GM23338 (cell line): ENCODE measurements at regions not wholly inside any gene's neighbourhood (a gene's known extent, or its start where the extent isn't known, plus 50 kb on each side); places are given as distances from the start of the nearest gene placed in this dataset.

ENCODE experiments used
- ATAC-seq: fragments of 200-7000 bp; cut with Tn5 transposase; 3 replicates; pipeline ENCODE4 v1.9.1; 2020
- DNase-seq: peaks from one replicate; pipeline ENCODE4 v3.0.0-alpha.2; 2015; ENCODE audit warnings: low spot score
- H2AFZ ChIP-seq: fragments of 200-600 bp; sonication (generic); 2 replicates; pipeline ENCODE4 v1.8.0; 2016; ENCODE audit warnings: antibody characterized with exemption, mild to moderate bottlenecking, moderate library complexity
- H3F3A ChIP-seq: fragments of 200-600 bp; sonication (generic); replicated peaks from 2 replicates; pipeline ENCODE4 v1.8.0; 2017; ENCODE audit warnings: antibody characterized with exemption, mixed run types, low read depth
- H3K27ac ChIP-seq: fragments of 200-600 bp; sonication (generic); 2 replicates; pipeline ENCODE4 v1.6.1; 2016; ENCODE audit warnings: low read depth
- H3K27me3 ChIP-seq: fragments of 200-600 bp; sonication (generic); 2 replicates; pipeline ENCODE4 v1.8.0; 2016; ENCODE audit warnings: mild to moderate bottlenecking, mixed run types, moderate library complexity; ENCODE audit not compliant: insufficient read depth
- H3K36me3 ChIP-seq: fragments of 200-600 bp; sonication (generic); 2 replicates; pipeline ENCODE4 v1.8.0; 2016; ENCODE audit warnings: mild to moderate bottlenecking; ENCODE audit not compliant: insufficient read depth
- H3K4me1 ChIP-seq: fragments of 200-600 bp; sonication (generic); 2 replicates; pipeline ENCODE4 v1.8.0; 2016; ENCODE audit warnings: mild to moderate bottlenecking, moderate library complexity; ENCODE audit not compliant: insufficient read depth
- H3K4me2 ChIP-seq: fragments of 200-600 bp; sonication (generic); 2 replicates; pipeline ENCODE4 v1.7.1; 2017; ENCODE audit warnings: mixed run types
- H3K4me3 ChIP-seq: fragments of 200-600 bp; sonication (generic); 2 replicates; pipeline ENCODE4 v1.6.1; 2016; ENCODE audit warnings: mixed run types
- H3K79me2 ChIP-seq: fragments of 200-600 bp; sonication (generic); replicated peaks from 2 replicates; pipeline ENCODE4 v1.8.0; 2017; ENCODE audit warnings: mild to moderate bottlenecking; ENCODE audit not compliant: insufficient read depth
- H3K9me2 ChIP-seq: fragments of 200-600 bp; sonication (generic); 2 replicates; pipeline ENCODE4 v1.8.0; 2017; ENCODE audit not compliant: insufficient read depth
- H4K20me1 ChIP-seq: fragments of 200-600 bp; sonication (generic); replicated peaks from 2 replicates; pipeline ENCODE4 v1.8.0; 2017; ENCODE audit warnings: mild to moderate bottlenecking; ENCODE audit not compliant: insufficient read depth
- H3K27ac Mint-ChIP-seq: 2 replicates; pipeline ENCODE4 v1.8.0; 2020; ENCODE audit warnings: inconsistent platforms, mild to moderate bottlenecking, moderate library complexity, mixed read lengths
- H3K27me3 Mint-ChIP-seq: 3 replicates; pipeline ENCODE4 v1.8.0; 2022; ENCODE audit warnings: low read depth, mild to moderate bottlenecking, moderate library complexity, mixed read lengths, inconsistent platforms; ENCODE audit not compliant: insufficient read depth, poor library complexity
- H3K36me3 Mint-ChIP-seq: 3 replicates; pipeline ENCODE4 v1.8.0; 2021; ENCODE audit warnings: low read depth, mild to moderate bottlenecking, inconsistent platforms, moderate library complexity, mixed read lengths
- H3K4me1 Mint-ChIP-seq: 3 replicates; pipeline ENCODE4 v1.8.0; 2020; ENCODE audit warnings: mild to moderate bottlenecking, inconsistent platforms, mixed read lengths
- H3K4me3 Mint-ChIP-seq: 3 replicates; pipeline ENCODE4 v1.8.0; 2021; ENCODE audit warnings: moderate library complexity, mild to moderate bottlenecking, inconsistent platforms, mixed read lengths
- H3K9me3 Mint-ChIP-seq: 3 replicates; pipeline ENCODE4 v1.8.0; 2020; ENCODE audit warnings: moderate library complexity, mild to moderate bottlenecking, inconsistent platforms, mixed read lengths
- EZH2 ChIP-seq: fragments of 200-600 bp; sonication (generic); IDR thresholded peaks from one replicate; pipeline ENCODE4 v1.8.0; 2017; ENCODE audit warnings: antibody characterized with exemption, mild to moderate bottlenecking, low read depth; ENCODE audit not compliant: unreplicated experiment
- EZH2phosphoT487 ChIP-seq: fragments of 200-600 bp; sonication (generic); IDR thresholded peaks from one replicate; pipeline ENCODE4 v1.8.1; 2018; ENCODE audit warnings: antibody characterized with exemption; ENCODE audit not compliant: unreplicated experiment
- JUNB ChIP-seq: IDR thresholded peaks from one replicate; pipeline ENCODE4 v1.6.1; 2016; ENCODE audit warnings: antibody characterized with exemption; ENCODE audit not compliant: unreplicated experiment
- NANOG ChIP-seq: IDR thresholded peaks from 2 replicates; pipeline ENCODE4 v1.6.1; 2016; ENCODE audit warnings: antibody characterized with exemption, borderline replicate concordance
- POLR2AphosphoS5 ChIP-seq: IDR thresholded peaks from 2 replicates; pipeline ENCODE4 v1.6.1; 2016; ENCODE audit warnings: antibody characterized with exemption, low read depth
- REST ChIP-seq: IDR thresholded peaks from one replicate; pipeline ENCODE4 v1.6.1; 2018; ENCODE audit warnings: antibody characterized with exemption; ENCODE audit not compliant: unreplicated experiment
- ZNF114 ChIP-seq: fragments of 250-450 bp; sonication (Bioruptor Pico); IDR thresholded peaks from 2 replicates; pipeline ENCODE4 v1.5.0; 2020; ENCODE audit warnings: mild to moderate bottlenecking, moderate library complexity
- TF ChIP-seq, protein P1 (sequence below), 2 experiments: fragments of 200-600 bp in 1 of 2; sonication (generic) in 1 of 2; conservative IDR thresholded peaks; 2 replicates each; pipeline versions ENCODE4 v1.5.1 to v1.6.1; 2016 to 2017; ENCODE audit warnings: antibody characterized with exemption in 2 of 2, low read depth in 2 of 2, mild to moderate bottlenecking in 2 of 2, moderate library complexity in 1 of 2
- TF ChIP-seq, protein P2 (sequence below): IDR thresholded peaks from 2 replicates; pipeline ENCODE4 v1.6.1; 2016; ENCODE audit warnings: antibody characterized with exemption

DNA sequence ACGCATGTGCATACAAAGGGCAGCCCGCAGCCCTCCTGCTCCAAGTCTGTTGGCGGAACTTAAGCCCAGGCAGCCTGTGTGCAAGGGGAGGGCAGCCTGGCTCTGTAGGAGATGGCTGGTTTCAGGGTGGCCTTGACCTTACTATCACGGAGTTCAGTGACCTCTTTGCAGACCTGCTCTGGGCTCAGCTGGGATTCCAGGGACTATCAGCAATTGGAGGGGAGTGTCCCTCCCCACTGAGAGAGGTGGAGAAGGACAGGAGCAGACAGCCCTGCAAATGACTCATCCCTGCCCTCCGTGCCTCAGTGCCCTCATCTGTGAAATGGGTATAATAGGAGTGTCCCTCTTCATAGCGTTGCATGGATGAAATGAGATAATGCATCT is 66.2 kb upstream of the DLK1 start:
- Mint-ChIP-seq H3K27me3 (peaks cover 2% of the 10 kb centered on the region), H3K36me3 (no peaks in the 10 kb centered on the region), H3K4me1 (peaks cover 12% of the 10 kb centered on the region), H3K9me3 (no peaks in the 10 kb centered on the region), H3K4me3 (no peak overlapping the region), H3K27ac (no peak overlapping the region)
- Histone ChIP-seq H3K4me2 (no peak overlapping the region), H3K9me2 (no peaks in the 10 kb centered on the region), H2AFZ (no peak overlapping the region), H3F3A (no peaks in the 10 kb centered on the region), H3K27me3 (no peaks in the 10 kb centered on the region), H3K27ac (no peak overlapping the region), H4K20me1 (no peaks in the 10 kb centered on the region), H3K36me3 (no peaks in the 10 kb centered on the region), H3K4me3 (no peak overlapping the region), H3K79me2 (no peaks in the 10 kb centered on the region), H3K4me1 (no peaks in the 10 kb centered on the region)
- TF ChIP-seq JUNB, result no peak
- TF ChIP-seq, protein P1, sequence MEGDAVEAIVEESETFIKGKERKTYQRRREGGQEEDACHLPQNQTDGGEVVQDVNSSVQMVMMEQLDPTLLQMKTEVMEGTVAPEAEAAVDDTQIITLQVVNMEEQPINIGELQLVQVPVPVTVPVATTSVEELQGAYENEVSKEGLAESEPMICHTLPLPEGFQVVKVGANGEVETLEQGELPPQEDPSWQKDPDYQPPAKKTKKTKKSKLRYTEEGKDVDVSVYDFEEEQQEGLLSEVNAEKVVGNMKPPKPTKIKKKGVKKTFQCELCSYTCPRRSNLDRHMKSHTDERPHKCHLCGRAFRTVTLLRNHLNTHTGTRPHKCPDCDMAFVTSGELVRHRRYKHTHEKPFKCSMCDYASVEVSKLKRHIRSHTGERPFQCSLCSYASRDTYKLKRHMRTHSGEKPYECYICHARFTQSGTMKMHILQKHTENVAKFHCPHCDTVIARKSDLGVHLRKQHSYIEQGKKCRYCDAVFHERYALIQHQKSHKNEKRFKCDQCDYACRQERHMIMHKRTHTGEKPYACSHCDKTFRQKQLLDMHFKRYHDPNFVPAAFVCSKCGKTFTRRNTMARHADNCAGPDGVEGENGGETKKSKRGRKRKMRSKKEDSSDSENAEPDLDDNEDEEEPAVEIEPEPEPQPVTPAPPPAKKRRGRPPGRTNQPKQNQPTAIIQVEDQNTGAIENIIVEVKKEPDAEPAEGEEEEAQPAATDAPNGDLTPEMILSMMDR (conservative IDR thresholded peaks at IDR 0.05; ENCODE audit: low read depth in 2 of 2), result no peak
- no peak for TF ChIP-seq REST
- TF ChIP-seq, protein P2, sequence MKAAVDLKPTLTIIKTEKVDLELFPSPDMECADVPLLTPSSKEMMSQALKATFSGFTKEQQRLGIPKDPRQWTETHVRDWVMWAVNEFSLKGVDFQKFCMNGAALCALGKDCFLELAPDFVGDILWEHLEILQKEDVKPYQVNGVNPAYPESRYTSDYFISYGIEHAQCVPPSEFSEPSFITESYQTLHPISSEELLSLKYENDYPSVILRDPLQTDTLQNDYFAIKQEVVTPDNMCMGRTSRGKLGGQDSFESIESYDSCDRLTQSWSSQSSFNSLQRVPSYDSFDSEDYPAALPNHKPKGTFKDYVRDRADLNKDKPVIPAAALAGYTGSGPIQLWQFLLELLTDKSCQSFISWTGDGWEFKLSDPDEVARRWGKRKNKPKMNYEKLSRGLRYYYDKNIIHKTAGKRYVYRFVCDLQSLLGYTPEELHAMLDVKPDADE, result no peak
- no peak for TF ChIP-seq NANOG
- no peak for TF ChIP-seq EZH2phosphoT487
- ATAC-seq, result no peak
- no peak for DNase-seq

DNA sequence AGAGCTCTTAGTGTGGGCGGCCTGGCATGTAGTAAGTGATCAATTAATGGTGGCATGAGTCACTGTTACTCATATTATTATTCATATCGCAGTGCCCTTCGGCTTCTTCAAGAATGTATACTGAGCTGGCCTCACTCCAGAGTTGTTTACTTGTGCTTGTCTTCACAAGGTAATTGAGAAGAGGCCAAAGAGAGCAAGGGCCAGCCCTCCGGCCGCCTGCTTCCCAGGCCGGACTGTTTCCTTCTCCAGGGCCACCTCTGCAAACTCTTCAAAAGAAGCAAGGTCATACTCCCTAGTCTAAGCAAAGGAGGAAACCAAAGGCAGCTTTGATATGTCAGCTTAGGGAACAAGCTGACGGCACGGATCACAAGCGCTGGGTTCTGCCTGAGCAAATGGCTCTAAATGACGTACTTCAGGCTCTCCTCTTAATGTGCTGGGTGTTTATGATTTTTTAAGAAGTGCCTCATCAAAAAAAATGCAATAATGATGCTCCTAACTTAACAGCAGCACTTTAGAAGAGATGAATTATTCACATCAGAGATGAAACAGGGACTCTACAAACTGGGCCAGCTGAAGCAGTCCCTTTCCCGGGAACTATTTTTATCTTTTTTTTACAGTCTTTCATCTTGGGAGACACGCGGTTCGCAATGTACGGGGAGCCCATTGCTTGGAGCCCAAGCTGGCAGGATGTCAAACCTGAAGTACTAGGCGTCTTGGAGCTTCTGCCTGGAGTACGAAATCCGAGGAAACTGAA is 65.6 kb upstream of the DLK1 start:
- Histone ChIP-seq H4K20me1 (no peaks in the 10 kb centered on the region), H3K27ac (no peak overlapping the region)
- no peak for ATAC-seq
- TF ChIP-seq ZNF114 (CRISPR knock-in tag), result no peak
- TF ChIP-seq NANOG, result no peak
- TF ChIP-seq, protein P2, result no peak
- no peak for TF ChIP-seq EZH2
- TF ChIP-seq JUNB, result no peak
- TF ChIP-seq, protein P1 (conservative IDR thresholded peaks at IDR 0.05; ENCODE audit: low read depth in 2 of 2), result no peak
- no peak for TF ChIP-seq POLR2AphosphoS5
- TF ChIP-seq REST, result no peak

More for the DNA sequence above, 65.6 kb upstream of the DLK1 start:
- H3K27ac Mint-ChIP-seq, result no peak overlapping the region
- DNase-seq, result no peak
- no peaks in the 10 kb centered on the region for H3K27me3 ChIP-seq
- no peak overlapping the region for H3K4me2 ChIP-seq
- no peaks in the 10 kb centered on the region for H3K9me3 Mint-ChIP-seq
- H3K4me1 Mint-ChIP-seq, result peaks cover 12% of the 10 kb centered on the region
- no peaks in the 10 kb centered on the region for H3K9me2 ChIP-seq
- no peaks in the 10 kb centered on the region for H3K79me2 ChIP-seq
- H3K27me3 Mint-ChIP-seq, result no peaks in the 10 kb centered on the region
- no peaks in the 10 kb centered on the region for H3K36me3 ChIP-seq
- H3K4me3 ChIP-seq, result no peak overlapping the region
- H3F3A ChIP-seq, result no peaks in the 10 kb centered on the region
- H3K36me3 Mint-ChIP-seq, result no peaks in the 10 kb centered on the region
- no peak overlapping the region for H2AFZ ChIP-seq
- H3K4me3 Mint-ChIP-seq, result no peak overlapping the region
- H3K4me1 ChIP-seq, result no peaks in the 10 kb centered on the region
